ENCODE measurements at regions not wholly inside any gene's neighbourhood (a gene's known extent, or its start where the extent isn't known, plus 50 kb on each side); places are given as distances from the start of the nearest gene placed in this dataset.

DNA sequence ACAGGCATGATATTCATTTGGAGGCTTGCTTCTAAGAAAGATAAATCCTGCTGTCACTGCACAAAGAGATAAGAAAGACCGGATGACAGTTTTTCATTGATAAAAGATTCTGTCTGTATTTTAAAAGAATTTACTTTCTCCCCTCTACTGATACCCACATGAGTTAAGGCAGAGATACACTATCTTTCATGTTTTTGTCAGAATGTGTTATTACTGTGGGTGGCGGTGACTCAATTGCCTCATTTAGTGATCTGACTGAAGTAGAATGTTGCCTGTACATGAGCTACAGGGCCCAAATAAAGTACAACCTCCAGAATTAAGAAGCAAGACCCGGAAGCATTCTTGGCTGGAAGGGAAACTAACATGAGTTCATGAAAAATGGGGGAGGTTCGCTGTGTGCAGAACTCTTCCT, 480.0 kb downstream of the SLC4A3 start:
- POLR2A ChIA-PET, result no interaction called here
- DNase-seq (no peak), ATAC-seq (ENCODE audit: poor library complexity) (no peak)
- no peak overlapping the region for H3K27ac ChIP-seq (ENCODE audit: low read depth in 1 of 2, low read length in 2 of 2)
- no peaks in the 10 kb centered on the region for H3K27me3 ChIP-seq (ENCODE audit: control insufficient read depth in 1 of 2, insufficient read depth in 2 of 2, low read length in 2 of 2)
- no peak overlapping the region for H3K4me3 ChIP-seq (ENCODE audit: low read length)
- peaks cover 0 to 4% of the 10 kb centered on the region in 2 experiments for H3K9me3 ChIP-seq (ENCODE audit: control insufficient read depth in 1 of 2, insufficient read depth in 1 of 2, low read length in 2 of 2)
- H3K36me3 ChIP-seq (ENCODE audit: insufficient read depth, low read length), result no peaks in the 10 kb centered on the region
- TF ChIP-seq, protein P1, sequence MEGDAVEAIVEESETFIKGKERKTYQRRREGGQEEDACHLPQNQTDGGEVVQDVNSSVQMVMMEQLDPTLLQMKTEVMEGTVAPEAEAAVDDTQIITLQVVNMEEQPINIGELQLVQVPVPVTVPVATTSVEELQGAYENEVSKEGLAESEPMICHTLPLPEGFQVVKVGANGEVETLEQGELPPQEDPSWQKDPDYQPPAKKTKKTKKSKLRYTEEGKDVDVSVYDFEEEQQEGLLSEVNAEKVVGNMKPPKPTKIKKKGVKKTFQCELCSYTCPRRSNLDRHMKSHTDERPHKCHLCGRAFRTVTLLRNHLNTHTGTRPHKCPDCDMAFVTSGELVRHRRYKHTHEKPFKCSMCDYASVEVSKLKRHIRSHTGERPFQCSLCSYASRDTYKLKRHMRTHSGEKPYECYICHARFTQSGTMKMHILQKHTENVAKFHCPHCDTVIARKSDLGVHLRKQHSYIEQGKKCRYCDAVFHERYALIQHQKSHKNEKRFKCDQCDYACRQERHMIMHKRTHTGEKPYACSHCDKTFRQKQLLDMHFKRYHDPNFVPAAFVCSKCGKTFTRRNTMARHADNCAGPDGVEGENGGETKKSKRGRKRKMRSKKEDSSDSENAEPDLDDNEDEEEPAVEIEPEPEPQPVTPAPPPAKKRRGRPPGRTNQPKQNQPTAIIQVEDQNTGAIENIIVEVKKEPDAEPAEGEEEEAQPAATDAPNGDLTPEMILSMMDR (IDR thresholded peaks at IDR 0.05), result no peak
- Mint-ChIP-seq H3K4me1 (ENCODE audit: low read depth) (no peaks in the 10 kb centered on the region), H3K36me3 (ENCODE audit: low read depth) (no peaks in the 10 kb centered on the region), H3K4me3 (no peak overlapping the region), H3K9me3 (no peaks in the 10 kb centered on the region), H3K27me3 (no peaks in the 10 kb centered on the region), H3K27ac (no peak overlapping the region)
- intact Hi-C loops (cut with DNase I, micrococcal nuclease), result no loop called here
- H3K4me1 ChIP-seq (ENCODE audit: insufficient read depth, low read length), result no peaks in the 10 kb centered on the region
- CTCF ChIA-PET, result no interaction called here

DNA sequence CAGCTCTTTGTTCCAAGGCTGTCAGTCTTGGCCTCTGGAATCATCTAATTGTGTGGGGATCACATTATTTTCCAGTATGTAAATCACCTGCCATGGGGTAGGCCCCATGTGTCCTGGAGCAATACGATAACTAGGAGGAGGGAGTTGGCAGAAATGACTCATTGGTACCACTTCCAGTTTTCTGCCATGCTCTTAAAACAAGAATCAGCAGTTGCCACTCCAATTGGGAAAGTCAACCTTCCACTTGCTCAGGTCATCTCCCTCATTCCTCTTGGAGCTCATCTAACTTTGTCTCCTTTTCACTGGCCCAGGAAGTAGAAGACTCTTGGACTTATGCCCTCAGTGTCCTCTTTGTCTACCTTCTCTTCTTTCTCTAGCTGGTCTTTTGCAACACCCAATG, 487.0 kb downstream of the SLC4A3 start:
- Mint-ChIP-seq H3K4me1 (ENCODE audit: low read depth) (no peaks in the 10 kb centered on the region), H3K27me3 (no peaks in the 10 kb centered on the region), H3K9me3 (peaks cover 13% of the 10 kb centered on the region), H3K36me3 (ENCODE audit: low read depth) (no peaks in the 10 kb centered on the region), H3K27ac (no peak overlapping the region), H3K4me3 (no peak overlapping the region)
- H3K36me3 ChIP-seq (ENCODE audit: insufficient read depth, low read length), result no peaks in the 10 kb centered on the region
- POLR2A ChIA-PET, result no interaction called here
- no peak overlapping the region for H3K4me3 ChIP-seq (ENCODE audit: low read length)
- H3K27me3 ChIP-seq (ENCODE audit: control insufficient read depth in 1 of 2, insufficient read depth in 2 of 2, low read length in 2 of 2), result no peaks in the 10 kb centered on the region
- peaks cover 0 to 6% of the 10 kb centered on the region in 2 experiments for H3K9me3 ChIP-seq (ENCODE audit: control insufficient read depth in 1 of 2, insufficient read depth in 1 of 2, low read length in 2 of 2)
- intact Hi-C loops (cut with DNase I, micrococcal nuclease), result no loop called here
- ATAC-seq (ENCODE audit: poor library complexity) (no peak), DNase-seq (no peak)
- H3K27ac ChIP-seq (ENCODE audit: low read depth in 1 of 2, low read length in 2 of 2), result no peak overlapping the region
- CTCF ChIA-PET, result no interaction called here
- no peaks in the 10 kb centered on the region for H3K4me1 ChIP-seq (ENCODE audit: insufficient read depth, low read length)
- TF ChIP-seq, protein P1 (IDR thresholded peaks at IDR 0.05), result no peak

DNA sequence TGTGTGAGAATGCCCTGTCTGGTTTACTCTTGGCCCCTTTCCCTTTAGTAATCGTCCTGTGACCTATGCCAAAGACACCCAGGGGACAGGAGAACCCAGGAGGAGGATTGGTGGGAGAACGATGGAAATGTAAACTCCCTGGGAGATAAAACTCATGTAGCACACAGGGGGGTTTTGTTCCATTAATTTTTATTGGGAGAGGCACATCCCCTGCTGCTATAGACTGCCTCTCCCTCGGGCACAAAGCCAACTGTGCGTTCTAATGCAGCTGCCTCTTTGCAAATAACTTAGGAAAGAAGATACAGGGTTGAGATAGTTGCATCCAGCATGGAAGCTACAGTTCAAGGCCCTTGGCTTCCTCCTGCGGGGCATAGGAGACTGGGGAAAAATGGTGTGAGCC, 489.6 kb downstream of the SLC4A3 start:
- ChIA-PET POLR2A (no interaction called here), CTCF (no interaction called here)
- TF ChIP-seq, protein P1 (IDR thresholded peaks at IDR 0.05), result no peak
- Histone ChIP-seq H3K36me3 (ENCODE audit: insufficient read depth, low read length) (no peaks in the 10 kb centered on the region), H3K27ac (ENCODE audit: low read depth in 1 of 2, low read length in 2 of 2) (no peak overlapping the region), H3K4me1 (ENCODE audit: insufficient read depth, low read length) (no peaks in the 10 kb centered on the region), H3K9me3 (ENCODE audit: control insufficient read depth in 1 of 2, insufficient read depth in 1 of 2, low read length in 2 of 2) (peaks cover 0 to 6% of the 10 kb centered on the region in 2 experiments), H3K27me3 (ENCODE audit: control insufficient read depth in 1 of 2, insufficient read depth in 2 of 2, low read length in 2 of 2) (no peaks in the 10 kb centered on the region), H3K4me3 (ENCODE audit: low read length) (no peak overlapping the region)
- Mint-ChIP-seq H3K9me3 (peaks cover 13% of the 10 kb centered on the region), H3K36me3 (ENCODE audit: low read depth) (no peaks in the 10 kb centered on the region), H3K4me1 (ENCODE audit: low read depth) (no peaks in the 10 kb centered on the region), H3K27ac (no peak overlapping the region), H3K4me3 (no peak overlapping the region), H3K27me3 (no peaks in the 10 kb centered on the region)
- no peak for ATAC-seq (ENCODE audit: poor library complexity)
- DNase-seq, result no peak
- intact Hi-C loops (cut with DNase I, micrococcal nuclease), result no loop called here
